ENCODE measurements at regions not wholly inside any gene's neighbourhood (a gene's known extent, or its start where the extent isn't known, plus 50 kb on each side); places are given as distances from the start of the nearest gene placed in this dataset.
"Not testable (repeated sequence)": the region's sequence is repeated elsewhere in the genome, so short reads cannot be mapped to it uniquely, and the experiment has no call there.

DNA sequence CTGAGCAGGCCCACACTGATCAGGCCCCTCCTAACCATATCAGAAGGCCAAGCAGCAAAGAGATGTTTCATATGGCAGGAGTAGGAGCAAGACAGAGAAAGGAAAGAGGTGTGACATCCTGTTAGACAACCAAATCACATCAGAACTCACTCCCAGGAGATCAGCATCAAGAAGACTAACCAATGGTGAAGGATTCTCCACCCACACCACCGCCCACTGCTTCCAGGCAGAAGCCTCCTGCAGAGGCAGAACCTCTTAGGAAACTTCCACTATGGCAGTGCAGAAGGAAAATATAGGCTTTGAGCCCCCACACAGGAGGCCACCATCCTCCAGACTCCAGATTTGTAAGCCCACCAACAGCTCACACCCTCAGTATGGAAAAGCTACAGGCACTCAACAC is 624.7 kb upstream of the DEFB115 start:
- not testable (repeated sequence) for FAIRE-seq; DNase-seq (ENCODE audit: low spot score)

DNA sequence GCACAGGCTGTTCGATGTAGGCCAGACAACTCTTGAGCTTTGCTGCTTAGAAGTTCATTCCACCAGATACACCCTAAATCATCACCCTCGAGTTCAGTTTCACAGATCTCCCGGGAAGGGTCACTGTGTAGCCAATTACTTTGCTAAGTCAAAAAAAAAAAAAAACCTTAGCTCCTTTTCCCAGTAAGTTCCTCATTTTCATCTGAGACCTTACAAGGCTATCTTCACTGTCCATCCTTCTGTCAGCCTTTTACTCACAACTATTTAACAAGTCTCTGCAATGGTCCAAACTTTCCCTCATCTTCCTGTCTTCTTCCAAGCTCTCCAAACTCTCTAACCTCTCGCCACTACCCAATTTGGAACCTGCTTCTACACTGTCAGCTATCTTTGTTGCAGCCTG is 615.9 kb upstream of the DEFB115 start:
- not testable (repeated sequence) for FAIRE-seq; DNase-seq (ENCODE audit: low spot score)

DNA sequence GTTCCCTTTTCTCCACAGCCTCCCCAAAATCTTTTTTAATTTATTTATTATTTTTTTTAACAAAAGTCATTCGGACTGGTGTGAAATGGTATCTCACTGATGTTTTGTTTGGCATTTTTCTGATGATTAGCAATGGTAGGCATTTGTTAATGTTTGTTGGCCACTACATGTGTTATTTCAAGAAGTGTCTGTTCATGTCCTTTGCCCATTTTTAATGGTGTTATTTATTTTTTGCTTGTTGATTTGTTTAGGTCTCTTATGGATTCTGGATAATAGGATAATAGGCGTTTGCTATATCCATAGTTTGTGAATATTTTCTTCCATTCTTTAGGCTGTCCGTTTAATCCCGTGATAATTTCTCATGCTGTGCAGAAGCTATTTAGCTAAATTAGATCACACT is 596.5 kb upstream of the DEFB115 start:
- not testable (repeated sequence) for DNase-seq (ENCODE audit: low spot score); FAIRE-seq

DNA sequence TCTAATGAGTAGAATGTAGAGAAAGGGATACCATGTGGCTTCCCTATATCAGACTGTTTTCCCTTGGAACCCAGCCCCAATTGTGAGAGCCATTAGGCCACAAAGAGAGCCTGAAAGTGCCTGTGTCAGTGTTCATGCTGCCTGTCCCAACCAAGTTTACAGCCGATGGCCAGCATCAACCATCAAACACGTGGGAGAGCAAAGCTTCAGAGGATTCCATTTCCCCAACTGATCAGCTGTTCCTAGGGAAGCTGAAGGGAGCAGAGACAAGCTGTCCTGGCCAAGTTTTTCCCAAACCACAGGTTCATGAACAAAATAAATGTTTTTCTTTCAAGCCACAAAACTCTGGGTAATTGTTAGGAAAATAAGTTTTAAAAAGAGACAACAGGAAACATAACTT is 589.0 kb upstream of the DEFB115 start:
- FAIRE-seq; DNase-seq (ENCODE audit: low spot score): not testable (repeated sequence)

DNA sequence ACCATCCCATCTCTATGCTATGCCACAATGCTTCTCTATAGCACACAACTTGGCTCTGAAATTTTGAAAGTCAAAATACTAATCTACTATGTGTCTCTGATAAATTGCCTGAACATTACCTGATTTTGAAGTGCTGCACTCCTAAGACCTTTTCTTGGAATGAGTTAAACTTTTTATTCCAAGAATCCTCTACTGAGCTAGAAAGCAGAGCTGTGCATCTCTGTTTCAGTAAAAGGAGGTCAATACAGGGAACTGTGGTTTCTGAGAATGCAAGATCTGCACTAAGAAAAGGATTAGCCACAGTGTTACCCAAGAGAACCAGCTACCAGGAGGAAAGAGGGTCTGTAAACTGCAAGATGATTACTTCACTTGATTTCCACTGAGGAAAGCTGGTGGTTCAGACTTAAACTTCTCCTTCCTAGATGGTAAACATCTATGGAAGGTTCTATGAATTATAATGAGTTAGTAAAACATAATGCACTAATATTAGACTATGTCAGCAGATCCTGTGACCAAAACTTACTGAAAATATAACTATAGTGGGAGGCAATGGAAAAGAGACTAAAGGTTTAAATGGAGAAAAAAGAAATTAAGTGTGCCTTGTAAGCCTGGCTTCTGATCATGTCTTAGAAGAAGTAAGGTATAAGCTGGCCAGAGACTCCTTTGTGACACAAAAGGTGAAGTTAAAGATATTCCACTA is 588.0 kb upstream of the DEFB115 start:
- not testable (repeated sequence) for DNase-seq (ENCODE audit: low spot score); FAIRE-seq

DNA sequence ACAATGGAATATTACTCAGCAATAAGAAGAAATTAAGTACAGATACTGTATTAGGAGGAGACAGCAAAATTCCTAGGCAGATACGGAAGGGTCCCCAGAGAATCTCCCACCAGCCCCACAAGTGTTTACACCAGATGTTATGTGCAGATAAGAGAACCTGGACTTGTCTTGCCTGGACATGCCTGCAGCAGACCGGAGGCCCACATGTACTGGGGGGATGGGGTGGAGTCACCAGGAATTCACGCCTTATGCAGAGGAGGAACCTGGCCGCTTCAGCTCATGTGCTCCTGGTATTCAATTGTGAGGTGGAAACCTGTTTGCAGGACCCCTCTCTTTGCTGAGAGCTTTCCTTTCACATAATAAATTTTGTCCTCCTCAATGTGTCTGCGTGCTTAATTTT is 586.3 kb upstream of the DEFB115 start:
- not testable (repeated sequence) for FAIRE-seq; DNase-seq (ENCODE audit: low spot score)

DNA sequence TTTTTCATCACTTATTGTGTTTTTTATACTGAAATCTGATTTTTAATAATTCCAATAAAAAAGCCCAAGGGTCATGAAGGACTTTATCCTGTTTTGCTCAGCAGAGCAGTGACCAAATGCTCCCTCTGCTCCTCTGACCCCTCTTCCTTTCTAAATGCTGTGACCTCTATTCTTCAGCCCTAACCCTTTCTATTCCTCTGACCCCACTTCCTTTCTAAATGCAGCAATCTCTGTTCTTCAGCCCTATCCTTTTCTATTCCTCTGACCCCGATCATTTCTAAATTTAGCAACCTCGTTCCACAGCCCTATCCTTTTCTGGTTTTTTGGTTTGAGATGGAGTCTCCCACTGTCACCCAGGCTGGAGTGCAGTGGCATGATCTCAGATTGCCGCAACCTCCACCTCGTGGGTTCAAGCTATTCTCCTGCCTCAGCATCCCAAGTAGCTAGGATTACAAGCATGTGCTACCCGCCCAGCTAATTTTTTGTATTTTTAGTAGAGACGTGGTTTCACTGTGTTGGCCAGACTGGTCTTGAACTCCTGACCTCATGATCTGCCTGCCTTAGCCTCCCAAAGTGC is 581.4 kb upstream of the DEFB115 start:
- DNase-seq (ENCODE audit: low spot score); FAIRE-seq: not testable (repeated sequence)

DNA sequence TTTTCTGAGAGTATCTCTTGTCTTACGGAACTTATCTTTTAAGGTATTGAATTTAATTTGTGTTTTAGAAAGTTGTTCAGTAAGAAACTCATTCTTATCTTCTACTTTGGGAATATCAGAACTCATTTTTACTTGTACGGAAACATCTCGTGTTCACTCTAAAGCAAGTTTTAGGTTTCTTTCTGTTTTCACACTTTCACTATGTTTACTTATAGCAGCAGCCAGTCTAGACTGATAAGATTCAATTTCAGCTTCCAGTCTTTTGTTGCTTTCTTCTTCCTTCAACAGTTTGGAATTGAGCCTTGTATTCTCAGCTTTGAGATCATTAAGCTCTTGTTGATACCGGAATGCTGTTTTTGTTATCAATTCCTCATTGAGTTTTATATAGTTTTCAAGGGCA is 575.2 kb upstream of the DEFB115 start:
- not testable (repeated sequence) for DNase-seq (ENCODE audit: low spot score); FAIRE-seq

DNA sequence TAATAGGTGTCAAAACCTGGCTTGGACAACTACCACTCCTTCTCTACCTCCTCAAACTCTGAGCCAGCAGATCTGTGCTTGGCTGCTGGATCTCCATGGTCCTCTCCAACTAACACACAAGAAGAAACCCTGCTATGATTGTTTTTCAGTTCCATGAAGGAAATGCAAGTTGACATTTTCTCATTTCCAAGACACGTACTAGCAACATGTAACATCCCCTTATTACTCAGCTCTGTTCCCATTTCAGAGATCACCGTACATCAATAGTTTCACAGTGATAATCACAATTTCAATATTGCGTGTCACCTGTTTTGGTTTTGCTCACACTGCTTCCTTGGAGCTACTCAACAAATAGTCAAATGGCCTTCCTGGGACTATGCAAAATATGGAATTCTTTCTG is 544.6 kb upstream of the DEFB115 start:
- not testable (repeated sequence) for DNase-seq (ENCODE audit: low spot score); FAIRE-seq

DNA sequence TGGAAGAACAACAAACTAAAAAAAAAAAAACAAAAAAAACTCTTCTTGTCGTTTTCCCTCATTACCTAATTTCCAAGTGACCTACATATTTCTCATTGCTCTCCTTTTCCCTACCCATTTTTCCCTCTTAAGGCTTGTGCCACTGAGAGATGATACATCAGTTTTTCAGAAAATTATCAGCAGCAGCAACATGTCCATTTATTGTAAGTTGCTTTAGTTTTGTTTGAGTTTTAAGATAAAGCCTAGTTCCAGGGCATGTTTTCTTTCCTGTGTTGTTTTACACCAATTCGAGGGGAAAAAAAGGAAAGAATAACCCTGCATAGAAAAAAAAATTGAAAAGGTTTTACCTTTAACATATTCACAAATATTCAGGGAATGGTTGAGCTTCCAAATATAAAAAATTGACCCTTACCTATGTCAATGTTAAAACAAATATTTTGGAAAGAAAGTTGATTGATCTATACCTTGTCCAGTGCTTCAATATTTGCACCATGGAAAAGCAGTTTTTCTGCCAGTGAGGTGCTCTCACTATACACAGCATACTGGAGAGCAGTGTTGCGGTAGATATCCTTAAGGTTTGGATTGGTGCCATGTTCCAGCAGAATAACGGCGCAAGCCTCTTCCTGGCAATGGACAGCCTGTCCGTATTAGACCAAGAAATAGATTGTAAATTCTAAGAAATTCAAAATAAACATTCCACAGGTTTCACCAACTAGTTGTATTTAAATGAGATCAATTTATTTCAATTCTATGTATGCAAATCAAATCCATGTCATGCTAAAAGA is 537.9 kb upstream of the DEFB115 start:
- FAIRE-seq; DNase-seq (ENCODE audit: low spot score): not testable (repeated sequence)

DNA sequence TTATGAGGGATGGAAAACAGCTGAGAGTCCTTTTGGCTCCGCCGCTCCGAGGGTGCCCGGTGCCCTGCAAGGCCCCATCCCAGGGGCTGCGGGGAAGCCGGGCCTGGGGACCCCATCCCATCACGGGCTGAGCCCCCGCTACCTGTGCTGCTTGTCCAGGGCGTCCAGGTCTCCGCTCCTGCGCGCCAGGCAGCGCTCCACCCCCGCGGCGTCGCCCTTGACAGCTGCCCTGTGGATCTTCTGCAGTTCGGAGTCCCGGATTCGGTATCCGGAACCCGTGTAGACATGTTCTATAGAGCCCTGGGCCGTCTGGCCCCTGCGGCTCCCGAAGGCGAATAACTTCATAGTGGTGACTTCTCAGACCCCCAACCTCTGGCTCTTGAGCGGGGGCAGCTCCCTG is 534.0 kb upstream of the DEFB115 start:
- FAIRE-seq = not testable (repeated sequence)
- peak; percentile 5 for DNase-seq (ENCODE audit: low spot score)

DNA sequence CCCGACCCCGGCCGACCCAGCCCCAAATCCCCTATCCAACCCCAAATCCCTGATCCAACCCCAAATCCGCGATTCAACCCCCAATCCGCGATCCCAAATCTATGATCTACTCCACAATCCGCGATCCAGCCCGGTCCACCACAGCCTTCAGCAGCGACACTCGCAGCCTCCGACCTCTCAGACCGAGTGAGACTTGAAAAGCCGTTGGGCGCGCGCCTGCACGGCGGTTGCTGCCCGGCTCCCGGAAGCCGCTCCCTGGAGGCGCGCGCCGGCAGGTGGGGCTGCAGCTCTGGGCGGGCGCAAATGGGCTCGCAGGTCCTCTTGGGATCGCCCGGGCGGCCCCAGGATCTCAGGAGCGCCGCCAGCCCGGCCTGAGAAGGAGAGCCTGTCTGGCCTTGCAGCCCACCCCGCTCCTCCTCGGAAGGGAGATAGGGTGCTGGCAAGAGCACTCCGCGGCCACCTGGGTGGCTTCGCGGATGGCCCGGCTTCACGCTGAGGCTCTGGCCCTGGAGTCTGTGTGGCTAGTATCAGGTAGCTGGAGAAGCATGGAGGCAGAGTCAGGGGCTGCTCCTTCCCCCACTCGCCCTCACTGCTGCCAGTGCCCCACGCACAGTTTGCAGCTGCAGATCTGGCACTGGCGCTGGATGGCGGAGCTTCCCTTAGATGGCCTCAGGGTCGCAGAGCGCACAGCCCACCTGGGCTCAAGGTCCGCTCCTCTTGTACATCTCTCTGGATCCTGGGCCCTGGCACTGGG is 533.4 kb upstream of the DEFB115 start:
- peak; percentile 55 for DNase-seq (ENCODE audit: low spot score)
- FAIRE-seq = not testable (repeated sequence)

DNA sequence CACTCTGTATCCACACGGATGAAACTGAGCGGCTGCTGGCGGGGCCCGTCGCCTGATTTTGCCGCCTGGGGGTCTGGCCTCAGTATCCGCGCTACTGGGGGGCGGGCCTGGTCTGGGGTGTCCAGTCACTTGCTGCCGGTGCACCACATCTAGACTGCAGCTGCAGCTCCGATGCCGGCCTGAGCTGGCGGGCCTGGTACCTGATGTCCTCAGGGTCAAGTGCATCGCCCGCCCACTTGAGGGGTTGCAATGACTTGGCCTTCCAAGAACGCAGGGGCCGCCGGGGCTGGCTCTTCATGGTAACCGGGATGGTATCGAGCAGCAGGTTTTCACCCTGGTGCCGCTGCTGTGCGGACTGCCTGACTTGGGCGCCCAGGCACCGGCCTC is 532.8 kb upstream of the DEFB115 start:
- not testable (repeated sequence) for DNase-seq (ENCODE audit: low spot score); FAIRE-seq

DNA sequence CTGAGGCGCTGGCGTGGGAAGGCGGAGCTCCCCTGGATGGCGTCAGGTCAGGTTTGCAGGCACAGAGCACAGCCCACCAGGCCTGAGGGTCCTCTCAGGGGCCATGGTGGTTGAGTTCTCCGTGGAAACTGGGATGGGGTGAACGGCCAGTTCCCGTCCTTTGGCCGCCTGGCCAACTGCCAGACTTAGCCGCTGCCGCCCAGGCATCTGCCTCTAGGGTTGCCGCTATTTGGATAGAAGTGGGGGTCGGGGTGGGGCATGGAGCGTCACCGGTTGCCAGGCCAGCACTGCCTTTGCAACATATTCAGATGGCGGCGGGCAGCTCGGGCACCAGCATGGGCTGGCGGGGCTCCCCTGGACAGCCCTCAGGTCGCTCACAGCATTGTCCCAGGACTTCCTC is 532.3 kb upstream of the DEFB115 start:
- not testable (repeated sequence) for DNase-seq (ENCODE audit: low spot score); FAIRE-seq

DNA sequence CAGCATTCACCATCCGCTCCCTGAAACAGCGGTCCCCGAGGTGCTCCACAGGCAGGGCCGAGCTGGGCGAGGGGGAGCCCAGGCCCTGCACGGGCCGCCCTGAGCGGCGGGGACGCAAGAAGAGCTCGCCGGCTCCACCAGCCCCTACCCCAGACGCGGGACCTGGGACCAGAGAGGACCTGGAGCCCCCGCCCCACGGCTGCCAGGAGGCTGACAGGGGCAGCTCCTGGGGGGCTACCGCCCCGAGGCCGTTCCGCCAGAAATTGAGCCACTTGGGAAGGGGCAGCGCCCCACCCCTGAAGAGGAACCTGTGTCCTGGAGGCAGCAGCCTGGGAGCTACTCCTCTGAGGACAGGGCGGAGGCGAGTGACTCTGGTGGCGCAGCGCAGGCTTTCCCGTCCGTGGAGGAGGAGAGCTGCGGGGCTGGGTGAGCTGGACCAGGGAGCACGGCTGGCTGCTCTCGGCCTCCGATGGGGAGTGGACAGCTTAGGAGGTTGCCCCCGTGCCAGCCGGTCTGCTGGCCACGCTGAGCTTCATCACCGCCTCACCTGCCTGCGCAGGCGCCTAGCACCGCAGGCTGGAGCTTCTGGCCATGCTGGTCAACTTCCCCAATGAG is 529.1 kb upstream of the DEFB115 start:
- FAIRE-seq; DNase-seq (ENCODE audit: low spot score): not testable (repeated sequence)
